ENCODE measurements at regions not wholly inside any gene's neighbourhood (a gene's known extent, or its start where the extent isn't known, plus 50 kb on each side); places are given as distances from the start of the nearest gene placed in this dataset.

DNA sequence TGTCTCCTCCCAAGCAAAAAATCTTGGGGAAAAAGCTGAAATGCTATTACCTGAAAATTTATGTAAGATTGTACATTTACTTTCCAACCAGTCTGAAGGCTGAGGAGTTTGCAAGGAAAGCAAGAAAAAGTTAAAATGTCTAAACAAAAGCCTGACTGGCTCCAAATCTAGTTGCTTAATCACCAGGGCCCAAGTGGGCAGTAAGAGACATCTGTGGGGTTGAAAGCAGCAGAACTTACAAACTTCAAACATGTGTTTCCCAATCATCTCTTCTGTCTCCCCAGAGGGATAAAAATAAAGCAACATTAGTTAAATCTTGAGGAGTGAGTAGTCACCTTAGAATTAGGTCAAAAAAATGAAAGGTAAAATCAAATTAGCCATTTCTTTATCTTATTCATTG lies 98.6 kb downstream of the OGFRL1 start:
- no peak for DNase-seq
- Mint-ChIP-seq H3K4me3 (no peak overlapping the region), H3K27me3 (ENCODE audit: low read depth, poor library complexity) (no peaks in the 10 kb centered on the region), H3K9me3 (no peaks in the 10 kb centered on the region), H3K27ac (no peak overlapping the region), H3K4me1 (peaks cover 34% of the 10 kb centered on the region), H3K36me3 (ENCODE audit: low read depth) (no peaks in the 10 kb centered on the region)
- TF ChIP-seq, protein P1, sequence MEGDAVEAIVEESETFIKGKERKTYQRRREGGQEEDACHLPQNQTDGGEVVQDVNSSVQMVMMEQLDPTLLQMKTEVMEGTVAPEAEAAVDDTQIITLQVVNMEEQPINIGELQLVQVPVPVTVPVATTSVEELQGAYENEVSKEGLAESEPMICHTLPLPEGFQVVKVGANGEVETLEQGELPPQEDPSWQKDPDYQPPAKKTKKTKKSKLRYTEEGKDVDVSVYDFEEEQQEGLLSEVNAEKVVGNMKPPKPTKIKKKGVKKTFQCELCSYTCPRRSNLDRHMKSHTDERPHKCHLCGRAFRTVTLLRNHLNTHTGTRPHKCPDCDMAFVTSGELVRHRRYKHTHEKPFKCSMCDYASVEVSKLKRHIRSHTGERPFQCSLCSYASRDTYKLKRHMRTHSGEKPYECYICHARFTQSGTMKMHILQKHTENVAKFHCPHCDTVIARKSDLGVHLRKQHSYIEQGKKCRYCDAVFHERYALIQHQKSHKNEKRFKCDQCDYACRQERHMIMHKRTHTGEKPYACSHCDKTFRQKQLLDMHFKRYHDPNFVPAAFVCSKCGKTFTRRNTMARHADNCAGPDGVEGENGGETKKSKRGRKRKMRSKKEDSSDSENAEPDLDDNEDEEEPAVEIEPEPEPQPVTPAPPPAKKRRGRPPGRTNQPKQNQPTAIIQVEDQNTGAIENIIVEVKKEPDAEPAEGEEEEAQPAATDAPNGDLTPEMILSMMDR (IDR thresholded peaks at IDR 0.05): no peak

DNA sequence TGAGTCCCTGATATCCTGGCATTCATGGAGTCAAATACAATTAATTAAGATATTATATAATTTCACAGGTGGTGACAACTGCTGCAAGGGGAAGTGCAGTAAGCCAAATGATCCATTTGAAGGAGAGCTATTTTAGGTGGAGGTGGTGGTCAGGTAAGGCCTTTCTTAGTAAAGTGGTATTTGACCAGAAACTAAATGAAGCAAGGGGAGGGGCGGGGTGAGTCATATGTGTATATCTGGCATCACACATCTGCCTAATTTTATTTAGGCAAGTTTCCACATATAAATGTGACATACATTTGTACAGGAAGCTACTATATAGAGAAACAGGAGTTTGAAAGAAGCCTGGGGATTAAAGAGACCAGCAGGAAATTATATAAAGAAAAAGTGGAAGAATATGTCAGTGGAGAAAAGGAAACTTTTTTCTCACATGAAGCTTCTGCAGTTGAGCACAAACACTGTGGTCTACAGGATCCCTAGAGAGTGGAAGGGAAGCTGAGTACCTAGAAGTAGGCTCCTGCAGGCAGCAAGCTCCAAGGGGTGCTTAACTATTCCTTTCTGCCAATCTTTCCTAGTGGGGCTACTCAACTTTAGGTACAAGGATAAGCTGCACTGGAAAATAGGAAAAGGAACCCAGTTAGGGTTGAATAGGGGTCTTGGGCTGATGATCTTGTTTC lies 99.6 kb downstream of the OGFRL1 start:
- peaks cover 42% of the 10 kb centered on the region for H3K4me1 Mint-ChIP-seq
- H3K27ac Mint-ChIP-seq: no peak overlapping the region
- H3K4me3 Mint-ChIP-seq: no peak overlapping the region
- TF ChIP-seq, protein P1 (IDR thresholded peaks at IDR 0.05): no peak
- H3K27me3 Mint-ChIP-seq (ENCODE audit: low read depth, poor library complexity): no peaks in the 10 kb centered on the region
- no peak for DNase-seq
- no peaks in the 10 kb centered on the region for H3K36me3 Mint-ChIP-seq (ENCODE audit: low read depth)
- H3K9me3 Mint-ChIP-seq: no peaks in the 10 kb centered on the region

DNA sequence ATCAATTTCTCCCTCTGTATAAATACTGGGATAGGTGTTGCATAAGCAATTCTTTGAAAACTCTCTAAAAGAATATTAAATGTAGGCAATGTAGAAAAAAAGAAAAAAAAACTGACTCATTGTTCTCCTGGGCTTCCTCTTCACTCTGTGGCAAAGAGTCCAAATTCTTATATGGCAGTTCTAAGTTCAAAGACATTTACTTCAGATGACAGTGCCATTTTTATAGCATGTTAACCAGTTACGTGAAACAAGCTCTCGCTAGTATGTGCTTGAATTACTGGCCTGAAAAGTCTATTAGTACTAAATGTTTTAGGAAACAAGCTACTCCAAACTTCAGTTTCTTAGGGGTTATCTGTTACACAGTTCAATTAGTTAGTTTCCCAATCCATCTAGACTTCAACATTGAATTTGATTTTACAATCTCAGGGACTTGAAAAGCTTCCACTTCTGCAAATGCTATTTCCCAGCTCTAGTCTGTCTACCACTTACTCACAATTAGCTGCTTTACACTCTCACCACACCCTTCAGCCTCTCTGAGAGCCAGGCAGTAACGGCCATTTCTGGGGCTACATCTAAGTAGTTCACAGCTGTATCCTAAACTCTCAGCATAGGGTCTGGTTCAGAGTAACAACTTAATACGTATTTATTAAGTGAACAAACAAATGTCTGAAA lies 100.4 kb downstream of the OGFRL1 start:
- TF ChIP-seq, protein P1 (IDR thresholded peaks at IDR 0.05): no peak
- DNase-seq: no peak
- Mint-ChIP-seq H3K9me3 (no peaks in the 10 kb centered on the region), H3K27me3 (ENCODE audit: low read depth, poor library complexity) (no peaks in the 10 kb centered on the region), H3K27ac (peak overlapping the region; percentile 27), H3K4me1 (peaks cover 45% of the 10 kb centered on the region), H3K4me3 (no peak overlapping the region), H3K36me3 (ENCODE audit: low read depth) (no peaks in the 10 kb centered on the region)

DNA sequence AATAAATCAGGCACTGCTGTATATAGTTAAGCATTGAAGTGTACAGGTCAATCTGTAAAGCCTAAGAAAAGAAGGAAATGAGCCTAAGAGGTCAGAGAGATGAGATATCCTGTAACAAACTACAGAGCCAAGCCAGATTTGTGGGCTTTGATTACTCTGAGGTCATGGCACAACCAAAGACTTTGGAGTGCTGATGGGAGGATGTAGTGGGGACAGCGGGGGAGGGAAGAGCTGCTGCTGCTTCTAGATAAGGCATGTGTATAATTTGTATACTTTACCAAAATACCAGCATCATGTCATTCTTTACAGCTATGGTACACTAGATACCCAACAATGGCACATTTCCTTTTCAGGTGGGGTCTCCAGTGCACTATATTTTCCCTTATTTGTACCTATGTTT lies 102.5 kb downstream of the OGFRL1 start:
- Mint-ChIP-seq H3K4me3 (no peak overlapping the region), H3K27me3 (ENCODE audit: low read depth, poor library complexity) (peaks cover 4% of the 10 kb centered on the region), H3K27ac (peak overlapping the region; percentile 7), H3K36me3 (ENCODE audit: low read depth) (no peaks in the 10 kb centered on the region), H3K9me3 (no peaks in the 10 kb centered on the region), H3K4me1 (peaks cover 45% of the 10 kb centered on the region)
- TF ChIP-seq, protein P1 (IDR thresholded peaks at IDR 0.05): no peak
- no peak for DNase-seq

DNA sequence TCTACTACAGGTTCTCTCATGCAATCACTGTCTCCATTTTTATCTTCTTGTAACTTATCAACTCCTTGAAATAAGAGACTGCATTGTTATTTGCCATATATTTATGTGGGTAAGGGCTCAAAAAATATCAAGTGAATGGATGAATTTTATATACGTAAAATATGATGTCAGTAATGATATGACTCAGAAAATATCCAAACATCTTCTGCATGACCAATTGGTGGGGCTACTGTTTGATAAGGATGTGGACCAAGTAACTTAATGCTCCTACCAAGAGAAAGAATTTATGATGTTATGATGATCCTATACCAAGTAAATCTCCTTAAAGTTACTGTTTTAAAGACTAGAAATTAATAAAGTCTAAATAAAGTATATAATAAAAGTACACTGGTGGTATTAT lies 103.7 kb downstream of the OGFRL1 start:
- no peak overlapping the region for H3K4me3 Mint-ChIP-seq
- TF ChIP-seq, protein P1 (IDR thresholded peaks at IDR 0.05): no peak
- no peaks in the 10 kb centered on the region for H3K9me3 Mint-ChIP-seq
- H3K4me1 Mint-ChIP-seq: peaks cover 43% of the 10 kb centered on the region
- peaks cover 4% of the 10 kb centered on the region for H3K36me3 Mint-ChIP-seq (ENCODE audit: low read depth)
- no peak for DNase-seq
- H3K27me3 Mint-ChIP-seq (ENCODE audit: low read depth, poor library complexity): peaks cover 4% of the 10 kb centered on the region
- H3K27ac Mint-ChIP-seq: peak overlapping the region; percentile 25

DNA sequence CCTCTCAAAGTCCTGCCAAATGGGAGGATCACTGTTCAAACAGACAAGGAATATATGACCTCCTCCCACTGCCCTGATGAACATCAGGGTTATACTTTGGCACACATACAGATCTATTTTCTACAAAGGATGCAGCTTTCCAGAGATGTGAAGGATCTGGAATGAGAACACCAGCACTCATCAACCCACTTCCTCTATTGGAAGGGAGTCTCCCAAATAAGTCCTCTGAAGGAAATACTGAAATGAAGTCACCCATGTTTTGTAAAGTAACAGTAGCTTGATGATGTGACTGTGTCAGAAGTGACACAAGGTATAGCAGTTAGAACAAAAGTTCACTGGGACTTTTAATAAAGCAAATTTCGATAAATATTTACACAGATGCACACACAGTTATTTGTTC lies 104.9 kb downstream of the OGFRL1 start:
- H3K27me3 Mint-ChIP-seq (ENCODE audit: low read depth, poor library complexity): peaks cover 4% of the 10 kb centered on the region

More for the DNA sequence above, 104.9 kb downstream of the OGFRL1 start:
- no peak overlapping the region for H3K27ac Mint-ChIP-seq
- peaks cover 10% of the 10 kb centered on the region for H3K36me3 Mint-ChIP-seq (ENCODE audit: low read depth)
- no peaks in the 10 kb centered on the region for H3K9me3 Mint-ChIP-seq
- peaks cover 41% of the 10 kb centered on the region for H3K4me1 Mint-ChIP-seq
- TF ChIP-seq, protein P1 (IDR thresholded peaks at IDR 0.05): no peak
- no peak overlapping the region for H3K4me3 Mint-ChIP-seq
- no peak for DNase-seq

Data from nephron progenitor cell (in vitro differentiated cells).